ENCODE measurements at regions not wholly inside any gene's neighbourhood (a gene's known extent, or its start where the extent isn't known, plus 50 kb on each side); places are given as distances from the start of the nearest gene placed in this dataset.

- no peak for DNase-seq (ENCODE audit: insufficient read length, low spot score)
- no peak for FAIRE-seq
- no peak for TF ChIP-seq CTCF (IDR thresholded peaks at IDR 0.05; ENCODE audit: insufficient read depth, missing control alignments)
Observed at GRCh38 chr5:35294017-35294416, 63.7 kb upstream of the PRLR start.

- DNase-seq (ENCODE audit: insufficient read length, low spot score) (no peak), FAIRE-seq (no peak)
- TF ChIP-seq CTCF (IDR thresholded peaks at IDR 0.05; ENCODE audit: insufficient read depth, missing control alignments), result no peak
Observed at GRCh38 chr5:35285435-35285834, 55.1 kb upstream of the PRLR start.

GRCh38 chr5:35285011-35285410 lies 54.7 kb upstream of the PRLR start:
- DNase-seq (ENCODE audit: insufficient read length, low spot score) (no peak), FAIRE-seq (no peak)
- TF ChIP-seq CTCF (IDR thresholded peaks at IDR 0.05; ENCODE audit: insufficient read depth, missing control alignments), result no peak

- no peak for TF ChIP-seq CTCF (IDR thresholded peaks at IDR 0.05; ENCODE audit: insufficient read depth, missing control alignments)
- FAIRE-seq (no peak), DNase-seq (ENCODE audit: insufficient read length, low spot score) (no peak)
Observed at GRCh38 chr5:35284364-35284763, 54.1 kb upstream of the PRLR start.

- FAIRE-seq (no peak), DNase-seq (ENCODE audit: insufficient read length, low spot score) (no peak)
- TF ChIP-seq CTCF (IDR thresholded peaks at IDR 0.05; ENCODE audit: insufficient read depth, missing control alignments), result no peak
Observed at GRCh38 chr5:35282810-35283209, 52.5 kb upstream of the PRLR start.

GRCh38 chr5:35281613-35282012 lies 51.3 kb upstream of the PRLR start:
- FAIRE-seq, result no peak
- no peak for DNase-seq (ENCODE audit: insufficient read length, low spot score)
- no peak for TF ChIP-seq CTCF (IDR thresholded peaks at IDR 0.05; ENCODE audit: insufficient read depth, missing control alignments)

Data from D721Med (cell line).